ENCODE measurements at regions not wholly inside any gene's neighbourhood (a gene's known extent, or its start where the extent isn't known, plus 50 kb on each side); places are given as distances from the start of the nearest gene placed in this dataset.

DNA sequence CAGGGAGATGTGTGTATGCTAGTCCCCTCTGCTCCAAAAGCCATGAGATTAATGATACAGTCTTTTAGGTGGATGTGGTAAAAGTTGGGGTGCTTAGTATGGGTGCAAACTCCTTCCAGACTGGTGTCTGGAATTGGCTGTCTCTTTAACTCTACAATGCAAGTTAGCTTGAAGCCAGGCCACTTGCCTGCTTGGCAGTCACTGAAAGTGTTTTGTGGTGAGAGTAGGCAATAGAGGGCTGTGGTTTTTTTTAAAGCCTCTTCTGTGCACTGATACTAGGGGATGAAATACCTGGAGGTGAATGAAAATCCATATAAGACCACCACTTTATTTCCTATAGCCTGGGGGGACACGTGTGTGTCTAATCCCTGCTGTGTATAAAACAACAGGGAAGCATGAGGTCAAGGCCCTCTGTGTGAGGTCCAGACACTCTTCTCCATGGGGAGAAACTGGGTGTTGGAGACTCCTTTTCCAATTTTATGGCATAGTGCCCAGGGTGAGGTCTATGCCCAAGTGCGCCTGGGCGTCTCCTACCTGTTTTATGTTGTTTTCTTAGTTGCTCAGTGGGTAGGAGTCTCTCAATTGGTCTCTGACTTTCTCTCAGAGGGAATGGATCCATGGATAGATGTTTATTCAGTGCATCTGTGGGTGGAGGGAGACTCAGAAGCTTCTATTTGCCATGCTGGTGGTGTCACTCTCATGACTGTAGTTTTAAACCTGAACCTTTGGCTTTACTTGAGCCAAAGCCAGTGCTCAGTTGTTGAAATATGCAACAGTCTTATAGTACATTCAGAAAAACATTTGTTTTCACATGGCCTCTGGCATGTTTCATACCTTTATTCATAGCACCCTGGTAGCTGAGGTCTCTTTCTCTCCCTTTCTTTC is 327.8 kb upstream of the ATP11B start:
- DNase-seq (ENCODE audit: low read depth), result no peak

DNA sequence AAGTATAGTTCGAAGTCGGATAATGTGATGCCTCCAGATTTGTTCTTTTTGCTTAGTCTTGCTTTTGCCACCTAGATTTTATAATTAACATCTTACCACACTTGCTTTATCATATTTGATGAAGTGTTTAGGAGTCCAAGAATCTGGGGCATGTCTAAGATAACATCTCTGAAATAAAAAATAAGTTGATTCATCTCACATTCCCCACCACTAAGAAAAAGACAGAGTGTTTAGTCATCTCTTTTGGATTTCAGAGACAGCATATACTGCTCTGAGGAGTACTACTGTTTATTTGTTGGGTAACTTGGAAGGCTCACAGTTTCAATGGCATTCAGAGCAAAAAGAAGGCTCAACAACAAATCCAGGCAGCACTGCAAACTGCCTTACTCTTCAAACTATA is 324.2 kb upstream of the ATP11B start:
- DNase-seq (ENCODE audit: low read depth), result no peak

- no peak for DNase-seq (ENCODE audit: low read depth)
Measured at GRCh38 chr3:182470187-182470586, 323.1 kb upstream of the ATP11B start.

DNA sequence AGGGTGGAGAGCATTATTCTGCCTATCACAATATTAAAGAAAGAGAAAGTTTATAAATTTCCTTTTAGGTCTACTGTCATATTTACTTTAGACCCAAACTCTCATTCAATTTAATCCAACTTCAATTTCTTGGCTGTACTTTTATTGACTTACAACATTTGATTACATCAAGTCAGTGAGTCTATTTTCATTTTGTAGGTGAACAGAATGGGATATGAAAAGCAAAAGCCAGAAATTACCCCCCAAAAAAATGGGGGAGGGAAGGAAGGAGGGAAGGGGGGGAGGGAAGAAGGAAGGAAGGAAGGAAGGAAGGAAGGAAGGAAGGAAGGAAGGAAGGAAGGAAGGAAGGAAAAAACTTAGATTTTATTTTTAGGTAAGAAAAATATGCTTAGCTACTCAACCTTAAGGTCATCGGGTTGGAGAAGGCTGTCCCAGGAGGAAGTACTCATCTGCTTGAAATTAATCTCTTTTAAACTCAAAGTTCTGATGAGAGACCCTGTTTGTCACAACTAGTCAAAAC is 320.1 kb upstream of the ATP11B start:
- DNase-seq (ENCODE audit: low read depth), result no peak

GRCh38 chr3:182478369-182478768 is 314.9 kb upstream of the ATP11B start:
- DNase-seq (ENCODE audit: low read depth), result no peak

DNA sequence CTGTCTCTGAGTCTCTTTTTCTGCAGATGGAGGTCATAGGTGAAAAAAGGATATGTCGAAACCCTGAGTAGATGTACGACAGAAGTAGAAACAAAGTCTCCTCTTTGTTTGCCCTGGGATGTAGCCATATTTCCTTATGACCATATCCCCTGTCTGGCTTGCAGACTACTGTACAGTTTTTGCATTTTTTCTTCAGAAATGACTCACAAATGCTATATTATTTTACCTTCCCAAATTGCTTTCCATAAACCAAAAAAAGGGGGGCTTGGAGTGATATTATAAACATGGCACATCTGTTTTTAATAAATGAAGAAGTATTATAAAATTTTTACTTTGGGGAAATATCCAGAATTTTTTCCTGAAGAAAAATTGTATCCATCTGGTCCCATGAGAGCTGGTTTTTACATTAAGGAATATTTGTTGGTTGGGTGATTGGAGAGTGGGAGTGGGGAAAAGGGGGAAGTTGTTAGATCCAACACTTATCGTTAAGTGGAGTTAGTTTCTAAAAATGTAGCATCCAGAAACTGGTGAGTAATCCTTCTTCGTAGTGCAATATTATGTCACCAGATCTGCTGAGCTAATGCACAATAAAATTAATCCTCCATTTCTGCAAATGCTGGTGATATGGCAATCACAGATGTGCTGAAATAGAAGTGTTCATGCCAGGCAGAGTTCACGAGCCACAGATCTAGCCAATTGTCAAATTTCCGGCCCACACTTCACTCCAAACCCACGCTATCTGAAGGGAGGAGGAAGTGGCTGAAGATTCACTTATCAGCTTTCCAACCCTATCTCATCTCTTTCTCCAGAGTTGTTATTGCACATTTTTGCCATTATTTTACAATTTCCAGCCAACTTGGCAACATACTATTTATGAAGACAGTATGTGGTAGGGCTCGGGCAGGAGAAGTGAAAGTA is 313.6 kb upstream of the ATP11B start:
- DNase-seq (ENCODE audit: low read depth), result no peak

GRCh38 chr3:182482705-182483104 is 310.6 kb upstream of the ATP11B start:
- no peak for DNase-seq (ENCODE audit: low read depth)

GRCh38 chr3:182484682-182485081 is 308.6 kb upstream of the ATP11B start:
- no peak for DNase-seq (ENCODE audit: low read depth)

- no peak for DNase-seq (ENCODE audit: low read depth)
Measured at GRCh38 chr3:182485301-182485700, 308.0 kb upstream of the ATP11B start.

GRCh38 chr3:182486463-182486862 is 306.8 kb upstream of the ATP11B start:
- no peak for DNase-seq (ENCODE audit: low read depth)

DNA sequence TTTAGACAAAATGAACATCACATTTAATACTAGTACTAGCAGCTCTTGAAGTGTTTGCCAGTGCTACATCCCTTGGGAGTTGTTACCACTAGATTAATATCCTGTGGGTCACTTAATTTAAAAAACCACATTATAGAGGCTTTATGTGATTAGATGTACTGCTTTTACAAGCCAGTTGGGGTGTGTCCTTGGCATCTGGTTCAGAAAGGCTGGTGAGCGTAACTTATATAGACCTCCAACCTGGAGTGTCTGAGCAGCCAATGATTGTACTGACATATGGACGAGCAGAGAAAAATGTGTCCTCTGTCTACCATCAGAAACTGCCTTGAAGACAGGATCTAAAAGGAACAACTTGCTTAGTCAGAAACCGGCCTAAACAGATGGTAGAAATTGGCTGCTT is 306.2 kb upstream of the ATP11B start:
- DNase-seq (ENCODE audit: low read depth), result no peak

GRCh38 chr3:182487611-182488010 is 305.7 kb upstream of the ATP11B start:
- DNase-seq (ENCODE audit: low read depth), result no peak

DNA sequence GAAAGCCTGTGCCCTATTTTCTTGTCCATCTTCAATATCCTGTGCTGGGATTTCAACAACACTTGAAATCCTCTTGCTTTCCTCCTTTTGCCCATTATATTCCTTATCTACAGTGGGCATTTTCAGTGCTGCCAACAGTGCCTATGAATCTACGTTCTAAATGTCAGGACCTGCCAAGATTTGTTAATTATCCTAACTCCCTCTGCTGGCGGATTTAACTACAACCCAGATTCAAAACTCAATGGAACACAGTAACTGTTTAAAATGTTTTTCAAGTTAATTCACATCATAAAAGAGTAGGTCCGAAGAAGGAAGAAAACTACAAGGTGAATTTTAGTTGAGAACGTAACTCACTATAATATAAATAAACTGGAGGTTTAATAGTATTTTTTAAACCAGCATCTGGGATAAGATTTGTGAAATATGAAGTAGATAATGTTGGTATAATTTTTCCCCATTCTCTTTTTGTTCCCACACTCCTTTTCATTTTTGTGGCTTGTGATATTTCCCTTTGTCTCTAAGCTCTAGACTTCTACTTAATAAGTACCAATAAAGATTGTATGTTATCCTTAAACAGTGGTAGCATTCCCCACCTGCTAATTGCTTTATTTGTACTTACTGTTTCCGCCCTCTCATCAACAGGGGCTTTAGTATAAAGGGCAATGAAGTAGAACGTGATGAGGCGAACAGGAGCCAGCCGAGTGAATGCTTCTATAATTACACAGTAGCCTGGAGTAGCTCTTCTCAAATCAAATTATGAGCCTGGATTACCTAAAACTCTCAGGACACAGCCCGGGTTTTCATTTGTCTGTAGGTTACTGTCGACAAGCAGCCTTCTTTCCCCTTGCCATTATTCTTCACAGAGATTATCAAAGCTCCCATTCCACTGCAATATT is 302.5 kb upstream of the ATP11B start:
- DNase-seq (ENCODE audit: low read depth), result no peak

DNA sequence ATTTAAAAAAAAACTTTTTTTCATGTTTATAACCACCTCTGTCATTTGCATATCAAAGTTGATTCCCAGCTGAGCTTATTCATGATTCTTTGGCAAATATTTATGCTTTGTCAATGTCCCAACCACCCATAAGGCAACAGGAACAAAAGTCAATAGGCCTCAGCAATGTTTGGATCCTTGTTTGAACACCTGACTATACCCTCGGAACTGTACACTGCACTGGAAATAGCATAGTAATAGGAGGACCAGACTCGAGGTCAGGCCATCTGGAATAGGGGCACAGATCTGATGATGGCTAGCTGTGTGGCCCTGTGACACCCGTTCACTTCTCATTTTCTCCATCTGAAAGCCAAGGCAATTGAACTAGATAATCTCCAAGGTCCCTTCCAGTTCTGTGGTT is 301.7 kb upstream of the ATP11B start:
- no peak for DNase-seq (ENCODE audit: low read depth)

DNA sequence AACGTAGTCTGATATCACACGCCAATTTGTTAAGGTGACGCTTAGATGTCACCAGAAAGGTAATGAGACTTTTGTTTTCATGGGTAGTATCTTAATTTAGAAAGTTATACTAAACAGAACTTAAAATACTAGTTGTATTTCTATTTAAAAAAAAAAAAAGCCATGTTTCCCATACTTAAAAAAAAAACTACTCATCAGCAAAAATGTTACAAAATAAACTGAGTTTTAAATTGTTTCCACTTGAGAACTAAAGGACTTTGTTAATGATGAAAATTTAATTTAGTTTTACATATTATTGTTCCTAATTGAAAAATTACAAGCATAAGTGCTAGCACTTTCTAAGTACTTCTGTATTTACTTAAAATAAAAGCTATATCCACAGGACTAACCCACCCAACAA is 300.8 kb upstream of the ATP11B start:
- DNase-seq (ENCODE audit: low read depth), result no peak

DNA sequence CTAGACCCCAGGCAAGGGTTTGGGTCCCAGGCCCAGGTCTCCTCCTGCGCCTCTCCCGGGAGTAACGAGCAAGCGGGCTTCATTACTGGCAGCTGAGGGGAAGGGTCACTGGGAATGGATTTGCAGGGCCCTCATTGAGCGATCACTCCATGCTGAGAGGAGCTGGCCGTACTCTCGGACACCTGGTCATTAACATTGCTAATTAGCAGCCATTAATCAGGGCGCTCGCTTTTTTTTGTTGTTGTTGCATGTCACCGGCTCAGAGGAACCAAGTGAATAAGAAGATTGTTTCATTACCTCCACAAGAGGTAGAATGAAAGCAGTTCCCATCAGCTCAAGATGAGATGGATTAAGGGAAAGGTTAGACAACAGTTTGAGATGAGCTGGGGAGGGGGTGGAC is 293.0 kb upstream of the ATP11B start:
- DNase-seq (ENCODE audit: low read depth), result no peak

GRCh38 chr3:182501856-182502255 is 291.4 kb upstream of the ATP11B start:
- DNase-seq (ENCODE audit: low read depth), result no peak

GRCh38 chr3:182503401-182503800 is 289.9 kb upstream of the ATP11B start:
- no peak for DNase-seq (ENCODE audit: low read depth)

DNA sequence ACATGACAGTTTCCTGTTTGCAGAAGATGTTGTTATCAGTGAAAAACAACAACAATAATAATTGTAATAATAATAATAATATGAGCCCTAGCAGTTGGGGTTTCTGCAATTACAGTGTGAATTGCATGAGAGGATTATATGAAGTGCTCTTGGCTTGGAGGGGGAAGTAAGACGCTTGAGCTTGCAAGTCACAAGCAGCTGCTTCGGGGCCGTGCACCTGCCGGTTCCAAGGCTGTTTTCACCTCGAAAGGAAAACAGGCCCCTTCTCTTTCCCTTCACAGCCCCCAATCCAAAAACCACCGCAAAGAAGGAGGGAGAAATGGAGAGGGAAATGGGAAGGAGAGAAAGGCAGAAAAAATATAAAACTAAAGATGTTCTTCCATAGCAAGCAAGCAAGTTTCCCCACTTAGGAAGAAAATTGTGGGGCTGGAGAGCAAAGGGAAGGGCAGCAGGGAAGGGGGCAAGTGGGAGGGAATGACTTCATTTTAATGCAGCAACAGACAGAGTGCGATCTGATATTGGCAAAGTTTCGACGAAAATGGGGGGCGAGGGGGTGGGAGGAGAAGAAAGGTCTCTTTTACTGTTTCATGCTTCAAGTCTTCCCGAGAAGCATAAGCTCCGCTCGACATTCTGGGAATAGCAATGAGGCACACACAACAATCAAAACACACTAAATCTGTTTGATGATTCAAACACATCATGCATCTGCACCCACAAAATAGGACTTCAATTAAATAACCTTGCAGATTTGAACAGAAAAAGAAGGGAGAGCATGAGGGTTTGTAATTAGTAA is 284.2 kb upstream of the ATP11B start:
- DNase-seq (ENCODE audit: low read depth), result no peak

- DNase-seq (ENCODE audit: low read depth), result no peak
Measured at GRCh38 chr3:182509844-182510460, 283.4 kb upstream of the ATP11B start.

Measured in activated T-helper 1 cell treated with Interleukin-2 at 50 U/mL for 16 hours (primary cell).